Fibroblast of lung (primary cell): ENCODE measurements at regions not wholly inside any gene's neighbourhood (a gene's known extent, or its start where the extent isn't known, plus 50 kb on each side); places are given as distances from the start of the nearest gene placed in this dataset.

ENCODE experiments used
- CTCF ChIP-seq, 2 donors: IDR thresholded peaks in 1 of 2; conservative IDR thresholded peaks in 1 of 2; 1 replicate in 1 of 2; 2 replicates in 1 of 2; pipeline ENCODE4 v1.5.1; 2011 to 2012; ENCODE audit warnings: low read length in 2 of 2, control low read depth in 1 of 2, inconsistent platforms in 1 of 2, low read depth in 1 of 2, mild to moderate bottlenecking in 1 of 2
- EZH2 ChIP-seq: IDR thresholded peaks from 2 replicates; pipeline ENCODE4 v1.5.1; 2012; ENCODE audit warnings: low read length, control low read depth, mild to moderate bottlenecking; ENCODE audit errors: missing control alignments

GRCh38 chr13:109369353-109370052 lies 416.9 kb downstream of the IRS2 start:
- TF ChIP-seq CTCF (conservative IDR thresholded peaks at IDR 0.05 in 1 of 2, IDR thresholded peaks at IDR 0.05 in 1 of 2; ENCODE audit: low read depth in 1 of 2, low read length in 2 of 2) (no peak), EZH2 (no peak)
